H1 (cell line): ENCODE measurements at regions not wholly inside any gene's neighbourhood (a gene's known extent, or its start where the extent isn't known, plus 50 kb on each side); places are given as distances from the start of the nearest gene placed in this dataset.

ENCODE experiments used
- CTCF ChIA-PET: fragments of 300-600 bp; sonication (Branson Sonifier 250); formaldehyde crosslinking; loops from one replicate; lab custom pipeline; 2021; ENCODE audit not compliant: partially characterized antibody; lab: Charles Lee
- POLR2A ChIA-PET: fragments of 300-600 bp; sonication (Branson Sonifier 250); formaldehyde crosslinking; loops from one replicate; lab custom pipeline; 2021; ENCODE audit warnings: inconsistent platforms; ENCODE audit not compliant: partially characterized antibody; lab: Charles Lee
- DNase-seq, 2 experiments: peaks; one replicate each; pipeline versions ENCODE4 v3.0.0 to v3.0.0-alpha.2; 2010 to 2022; ENCODE audit warnings: low spot score in 2 of 2, low read depth in 1 of 2, mixed read lengths in 1 of 2
- FAIRE-seq: peaks from 2 replicates; lab custom pipeline; 2011; peaks lifted over from hg19 to GRCh38; lab: Jason Lieb, UNC
- H2AFZ ChIP-seq: 2 replicates; pipeline ENCODE4 v1.8.1; 2012; ENCODE audit warnings: low read length, inconsistent platforms
- H2AK5ac ChIP-seq: 2 replicates; pipeline ENCODE4 v1.6.1; 2013; ENCODE audit warnings: low read depth, low read length
- H2BK120ac ChIP-seq: replicated peaks from 2 replicates; pipeline ENCODE3; 2013; ENCODE audit warnings: low read depth, low read length, inconsistent platforms
- H2BK12ac ChIP-seq: 2 replicates; pipeline ENCODE4 v1.6.1; 2013; ENCODE audit warnings: low read depth, low read length
- H2BK15ac ChIP-seq: 2 replicates; pipeline ENCODE4 v1.6.1; 2013; ENCODE audit warnings: low read length
- H2BK20ac ChIP-seq: 2 replicates; pipeline ENCODE4 v1.6.1; 2013; ENCODE audit warnings: low read length
- H2BK5ac ChIP-seq: 2 replicates; pipeline ENCODE4 v1.6.1; 2013; ENCODE audit warnings: low read depth, low read length
- H3K14ac ChIP-seq: 2 replicates; pipeline ENCODE4 v1.6.1; 2013; ENCODE audit warnings: inconsistent platforms; ENCODE audit not compliant: insufficient read length
- H3K18ac ChIP-seq: 2 replicates; pipeline ENCODE4 v1.6.1; 2013; ENCODE audit warnings: low read length; ENCODE audit errors: extremely low read depth
- H3K23ac ChIP-seq: 2 replicates; pipeline ENCODE4 v1.6.1; 2013; ENCODE audit warnings: inconsistent platforms; ENCODE audit not compliant: insufficient read length
- H3K23me2 ChIP-seq: 2 replicates; pipeline ENCODE4 v1.6.1; 2013; ENCODE audit warnings: low read depth, low read length
- H3K27ac ChIP-seq: 2 replicates; pipeline ENCODE4 v1.6.1; 2011; ENCODE audit warnings: low read depth, low read length, inconsistent platforms
- H3K27me3 ChIP-seq, 4 experiments: replicated peaks in 1 of 4; 1 replicate in 1 of 4; 2 replicates in 3 of 4; pipeline versions ENCODE4 v1.6.1 to v1.8.1; 2011 to 2013; ENCODE audit warnings: low read length in 3 of 4, mild to moderate bottlenecking in 3 of 4, inconsistent platforms in 2 of 4, mixed read lengths in 2 of 4, moderate library complexity in 1 of 4; ENCODE audit not compliant: control insufficient read depth in 3 of 4, insufficient read depth in 3 of 4; ENCODE audit errors: extremely low read depth in 1 of 4
- H3K36me3 ChIP-seq, 4 experiments: 2 replicates each; pipeline versions ENCODE4 v1.6.1 to v1.8.1; 2011 to 2013; ENCODE audit warnings: mild to moderate bottlenecking in 4 of 4, low read length in 3 of 4, moderate library complexity in 2 of 4, control low read depth in 1 of 4, inconsistent platforms in 1 of 4; ENCODE audit not compliant: insufficient read depth in 4 of 4, control insufficient read depth in 2 of 4
- H3K4ac ChIP-seq: replicated peaks from 2 replicates; pipeline ENCODE3; 2013; ENCODE audit warnings: low read length, low read depth, mixed read lengths, inconsistent platforms; ENCODE audit not compliant: insufficient read length
- H3K4me1 ChIP-seq, 4 experiments: replicated peaks in 1 of 4; 1 replicate in 1 of 4; 2 replicates in 3 of 4; pipeline versions ENCODE4 v1.6.1 to v1.8.1; 2011 to 2013; ENCODE audit warnings: low read length in 3 of 4, inconsistent platforms in 2 of 4, mixed read lengths in 1 of 4; ENCODE audit not compliant: insufficient read depth in 4 of 4, control insufficient read depth in 3 of 4
- H3K4me2 ChIP-seq, 2 experiments: 2 replicates each; pipeline versions ENCODE4 v1.6.1 to v1.8.1; 2011 to 2013; ENCODE audit warnings: low read depth in 2 of 2, low read length in 2 of 2, control low read depth in 1 of 2, inconsistent platforms in 1 of 2, mild to moderate bottlenecking in 1 of 2; ENCODE audit not compliant: insufficient read depth in 1 of 2
- H3K4me3 ChIP-seq, 4 experiments: fragments of 200-600, 300-600 bp in 1 of 4; sonication (generic), shearing (Covaris generic), sonication (Bioruptor Twin) in 1 of 4; 2 replicates each; pipeline versions ENCODE4 v1.5.1 to v1.8.1; 2011 to 2016; ENCODE audit warnings: low read length in 4 of 4, low read depth in 3 of 4, control low read depth in 2 of 4, inconsistent platforms in 2 of 4, mild to moderate bottlenecking in 2 of 4, mixed read lengths in 1 of 4, moderate library complexity in 1 of 4; ENCODE audit not compliant: insufficient read depth in 2 of 4; ENCODE audit errors: extremely low read depth in 1 of 4
- H3K56ac ChIP-seq: replicated peaks from 2 replicates; pipeline ENCODE3; 2013; ENCODE audit warnings: low read depth, mild to moderate bottlenecking, mixed read lengths, low read length, inconsistent platforms; ENCODE audit not compliant: insufficient read length
- H3K79me1 ChIP-seq: 2 replicates; pipeline ENCODE4 v1.6.1; 2013; ENCODE audit warnings: low read depth, low read length, control low read depth
- H3K79me2 ChIP-seq, 2 experiments: 2 replicates each; pipeline versions ENCODE4 v1.6.1 to v1.8.1; 2012 to 2013; ENCODE audit warnings: low read length in 2 of 2, mild to moderate bottlenecking in 2 of 2, inconsistent platforms in 1 of 2; ENCODE audit not compliant: insufficient read depth in 2 of 2, control insufficient read depth in 1 of 2
- H3K9ac ChIP-seq, 4 experiments: replicated peaks in 1 of 4; 1 replicate in 1 of 4; 2 replicates in 3 of 4; pipeline versions ENCODE4 v1.6.1 to v1.8.1; 2011 to 2013; ENCODE audit warnings: low read depth in 3 of 4, low read length in 3 of 4, control low read depth in 2 of 4, mild to moderate bottlenecking in 2 of 4, moderate library complexity in 2 of 4, inconsistent platforms in 1 of 4; ENCODE audit errors: extremely low read depth in 1 of 4
- H3K9me3 ChIP-seq, 2 experiments: 2 replicates each; pipeline versions ENCODE4 v1.6.1 to v1.8.1; 2012 to 2013; ENCODE audit warnings: mild to moderate bottlenecking in 2 of 2, moderate library complexity in 2 of 2, control low read depth in 1 of 2, inconsistent platforms in 1 of 2, low read depth in 1 of 2, low read length in 1 of 2, mixed read lengths in 1 of 2; ENCODE audit not compliant: insufficient read depth in 2 of 2
- H4K20me1 ChIP-seq, 2 experiments: replicated peaks in 1 of 2; 2 replicates each; pipeline versions ENCODE3 to v1.8.1; 2011 to 2013; ENCODE audit warnings: inconsistent platforms in 2 of 2, low read length in 2 of 2, mild to moderate bottlenecking in 1 of 2; ENCODE audit not compliant: insufficient read depth in 2 of 2, control insufficient read depth in 1 of 2
- H4K5ac ChIP-seq: 2 replicates; pipeline ENCODE4 v1.6.1; 2013; ENCODE audit warnings: low read length, low read depth, mixed read lengths, inconsistent platforms; ENCODE audit not compliant: insufficient read length
- H4K8ac ChIP-seq: 2 replicates; pipeline ENCODE4 v1.8.0; 2013; ENCODE audit warnings: mild to moderate bottlenecking, moderate library complexity, low read length, inconsistent platforms; ENCODE audit not compliant: insufficient read depth; ENCODE audit errors: extremely low read depth
- H4K91ac ChIP-seq: replicated peaks from 2 replicates; pipeline ENCODE3; 2013; ENCODE audit warnings: low read length, mixed read lengths, inconsistent platforms; ENCODE audit not compliant: insufficient read length
- YY1 ChIP-seq: IDR thresholded peaks from 2 replicates; pipeline ENCODE4 v1.6.1; 2011; ENCODE audit warnings: low read depth, mild to moderate bottlenecking, low read length
- WGBS, 2 experiments: shearing (Covaris generic) in 1 of 2; methylation state at CpG; one replicate each; pipeline versions ENCODE4 v1.1.6 to v1.1.7; 2013 to 2015; ENCODE audit warnings: low lambda C conversion rate in 2 of 2, mixed read lengths in 2 of 2, inconsistent platforms in 1 of 2, low coverage in 1 of 2, missing lambda C conversion rate in 1 of 2; ENCODE audit not compliant: insufficient replicate concordance in 2 of 2, insufficient coverage in 1 of 2, insufficient read length in 1 of 2; ENCODE audit errors: extremely low coverage in 1 of 2, missing lambda C conversion rate in 1 of 2; 5-methylcytosine and 5-hydroxymethylcytosine counted together

- WGBS, 2 experiments = 97% methylated on average over 2 of the region's 2 CpGs; no CpG with 5 or more reads in 1 of the 2 experiments
- H3K9ac ChIP-seq = no peak overlapping the region
These were observed 126.0 kb upstream of the GABRA2 start for GRCh38 chr4:46515940-46516339.

More at GRCh38 chr4:46515940-46516339, 126.0 kb upstream of the GABRA2 start:
- TF ChIP-seq YY1 = no peak
- Histone ChIP-seq H4K91ac (no peak overlapping the region), H2AFZ (no peak overlapping the region), H3K18ac (no peak overlapping the region), H3K4me3 (no peak overlapping the region), H3K79me1 (no peaks in the 10 kb centered on the region), H3K56ac (no peak overlapping the region), H3K23me2 (no peaks in the 10 kb centered on the region), H2BK15ac (no peak overlapping the region), H3K36me3 (no peaks in the 10 kb centered on the region), H2AK5ac (no peak overlapping the region), H4K5ac (no peak overlapping the region), H3K14ac (no peak overlapping the region), H4K8ac (no peak overlapping the region), H2BK12ac (no peak overlapping the region), H3K27me3 (no peaks in the 10 kb centered on the region), H3K27ac (no peak overlapping the region), H2BK20ac (no peak overlapping the region), H3K4me2 (no peak overlapping the region), H3K23ac (no peak overlapping the region), H4K20me1 (no peaks in the 10 kb centered on the region), H3K4ac (no peak overlapping the region), H3K79me2 (no peaks in the 10 kb centered on the region), H2BK120ac (no peak overlapping the region), H2BK5ac (no peak overlapping the region), H3K9me3 (no peaks in the 10 kb centered on the region), H3K4me1 (no peaks in the 10 kb centered on the region)
- ChIA-PET CTCF (no interaction called here), POLR2A (no interaction called here)
- DNase-seq (no peak), FAIRE-seq (no peak)
